NCI-H187 treated with DMSO at 0.1 percent for 48 hours (cell line): ENCODE measurements at regions not wholly inside any gene's neighbourhood (a gene's known extent, or its start where the extent isn't known, plus 50 kb on each side); places are given as distances from the start of the nearest gene placed in this dataset.

Experiments used
- DNase-seq: peaks from one replicate; lab custom pipeline; 2025; lab: John Stamatoyannopoulos, UW

GRCh38 chr20:48205281-48205782 lies 420.1 kb upstream of the SULF2 start:
- DNase-seq: no peak

GRCh38 chr20:48204499-48204898 lies 419.2 kb upstream of the SULF2 start:
- no peak for DNase-seq

GRCh38 chr20:48203252-48203651 lies 418.0 kb upstream of the SULF2 start:
- DNase-seq: no peak

GRCh38 chr20:48202334-48203113 lies 417.2 kb upstream of the SULF2 start:
- DNase-seq: no peak

GRCh38 chr20:48201885-48202284 lies 416.6 kb upstream of the SULF2 start:
- DNase-seq: no peak

GRCh38 chr20:48201188-48201587 lies 415.9 kb upstream of the SULF2 start:
- DNase-seq: no peak

- DNase-seq: no peak
Observed at GRCh38 chr20:48198929-48199451, 413.7 kb upstream of the SULF2 start.

GRCh38 chr20:48197066-48197465 lies 411.8 kb upstream of the SULF2 start:
- no peak for DNase-seq

- no peak for DNase-seq
Observed at GRCh38 chr20:48196486-48196885, 411.2 kb upstream of the SULF2 start.

- no peak for DNase-seq
Observed at GRCh38 chr20:48196001-48196400, 410.7 kb upstream of the SULF2 start.

- no peak for DNase-seq
Observed at GRCh38 chr20:48195121-48195870, 410.0 kb upstream of the SULF2 start.

- no peak for DNase-seq
Observed at GRCh38 chr20:48194583-48194982, 409.3 kb upstream of the SULF2 start.

- DNase-seq: no peak
Observed at GRCh38 chr20:48193627-48194425, 408.5 kb upstream of the SULF2 start.

- no peak for DNase-seq
Observed at GRCh38 chr20:48192109-48192508, 406.8 kb upstream of the SULF2 start.

- no peak for DNase-seq
Observed at GRCh38 chr20:48191200-48191599, 405.9 kb upstream of the SULF2 start.

- no peak for DNase-seq
Observed at GRCh38 chr20:48190757-48191156, 405.5 kb upstream of the SULF2 start.

- no peak for DNase-seq
Observed at GRCh38 chr20:48189181-48189580, 403.9 kb upstream of the SULF2 start.

GRCh38 chr20:48187851-48188250 lies 402.6 kb upstream of the SULF2 start:
- no peak for DNase-seq

GRCh38 chr20:48186915-48187314 lies 401.6 kb upstream of the SULF2 start:
- no peak for DNase-seq

GRCh38 chr20:48186447-48186846 lies 401.2 kb upstream of the SULF2 start:
- DNase-seq: no peak

- DNase-seq: no peak
Observed at GRCh38 chr20:48184229-48184628, 398.9 kb upstream of the SULF2 start.

GRCh38 chr20:48181261-48181935 lies 396.1 kb upstream of the SULF2 start:
- no peak for DNase-seq
